ENCODE measurements at regions not wholly inside any gene's neighbourhood (a gene's known extent, or its start where the extent isn't known, plus 50 kb on each side); places are given as distances from the start of the nearest gene placed in this dataset.

- no peak for TF ChIP-seq POLR2AphosphoS5 (IDR thresholded peaks at IDR 0.05)
- TF ChIP-seq EP300 (IDR thresholded peaks at IDR 0.05): no peak
- no peak for TF ChIP-seq CTCF (IDR thresholded peaks at IDR 0.05)
- TF ChIP-seq POLR2A (IDR thresholded peaks at IDR 0.05): no peak
- Histone ChIP-seq H3K27ac (no peak overlapping the region), H3K4me1 (no peaks in the 10 kb centered on the region), H3K27me3 (no peaks in the 10 kb centered on the region), H3K4me3 (no peak overlapping the region), H3K36me3 (no peaks in the 10 kb centered on the region), H3K9me3 (peaks cover 3% of the 10 kb centered on the region)
- DNase-seq (ENCODE audit: low spot score in 2 of 2): no peak
- 59% methylated on average over 2 of the region's 2 CpGs for WGBS
Measured at GRCh38 chr4:13912436-13912925, 285.0 kb upstream of the BOD1L1 start.

GRCh38 chr4:13912966-13913365, 285.4 kb upstream of the BOD1L1 start:
- Histone ChIP-seq H3K27me3 (no peaks in the 10 kb centered on the region), H3K4me3 (no peak overlapping the region), H3K36me3 (no peaks in the 10 kb centered on the region), H3K4me1 (no peaks in the 10 kb centered on the region), H3K9me3 (peaks cover 3% of the 10 kb centered on the region), H3K27ac (no peak overlapping the region)
- TF ChIP-seq CTCF (IDR thresholded peaks at IDR 0.05) (no peak), POLR2A (IDR thresholded peaks at IDR 0.05) (no peak), EP300 (IDR thresholded peaks at IDR 0.05) (no peak), POLR2AphosphoS5 (IDR thresholded peaks at IDR 0.05) (no peak)
- DNase-seq (ENCODE audit: low spot score in 2 of 2): no peak

GRCh38 chr4:13917015-13917414, 289.5 kb upstream of the BOD1L1 start:
- H3K27ac ChIP-seq: no peak overlapping the region

GRCh38 chr4:13918110-13918509, 290.6 kb upstream of the BOD1L1 start:
- H3K4me3 ChIP-seq: no peak overlapping the region
- no peaks in the 10 kb centered on the region for H3K36me3 ChIP-seq
- no peaks in the 10 kb centered on the region for H3K27me3 ChIP-seq
- DNase-seq (ENCODE audit: low spot score in 2 of 2): peak in 1 of 2 donors; percentile 60
- TF ChIP-seq POLR2A (IDR thresholded peaks at IDR 0.05): no peak
- TF ChIP-seq POLR2AphosphoS5 (IDR thresholded peaks at IDR 0.05): no peak
- TF ChIP-seq EP300 (IDR thresholded peaks at IDR 0.05): no peak
- TF ChIP-seq CTCF (IDR thresholded peaks at IDR 0.05): no peak
- H3K27ac ChIP-seq: peak overlapping the region; percentile 50
- WGBS: 94% methylated on average over 2 of the region's 2 CpGs
- H3K9me3 ChIP-seq: no peaks in the 10 kb centered on the region
- H3K4me1 ChIP-seq: peaks cover 14% of the 10 kb centered on the region

More at GRCh38 chr4:13917015-13917414, 289.5 kb upstream of the BOD1L1 start:
- no peaks in the 10 kb centered on the region for H3K36me3 ChIP-seq
- no peak overlapping the region for H3K4me3 ChIP-seq
- TF ChIP-seq POLR2A (IDR thresholded peaks at IDR 0.05) (no peak), CTCF (IDR thresholded peaks at IDR 0.05) (no peak), EP300 (IDR thresholded peaks at IDR 0.05) (no peak), POLR2AphosphoS5 (IDR thresholded peaks at IDR 0.05) (no peak)
- DNase-seq (ENCODE audit: low spot score in 2 of 2): no peak
- peaks cover 13% of the 10 kb centered on the region for H3K4me1 ChIP-seq
- 68% methylated on average over 1 of the region's 1 CpG for WGBS
- no peaks in the 10 kb centered on the region for H3K27me3 ChIP-seq
- no peaks in the 10 kb centered on the region for H3K9me3 ChIP-seq

- WGBS: 57% methylated on average over 7 of the region's 7 CpGs
- TF ChIP-seq POLR2A (IDR thresholded peaks at IDR 0.05): no peak
- no peak for TF ChIP-seq EP300 (IDR thresholded peaks at IDR 0.05)
- no peak for TF ChIP-seq POLR2AphosphoS5 (IDR thresholded peaks at IDR 0.05)
- TF ChIP-seq CTCF (IDR thresholded peaks at IDR 0.05): no peak
- peaks cover 14% of the 10 kb centered on the region for H3K4me1 ChIP-seq
- no peaks in the 10 kb centered on the region for H3K27me3 ChIP-seq
- peak overlapping the region; percentile 65 for H3K27ac ChIP-seq
- H3K9me3 ChIP-seq: no peaks in the 10 kb centered on the region
- H3K36me3 ChIP-seq: no peaks in the 10 kb centered on the region
- DNase-seq (ENCODE audit: low spot score in 2 of 2): no peak
- H3K4me3 ChIP-seq: no peak overlapping the region
Measured at GRCh38 chr4:13918991-13919441, 291.5 kb upstream of the BOD1L1 start.
